ENCODE measurements at regions not wholly inside any gene's neighbourhood (a gene's known extent, or its start where the extent isn't known, plus 50 kb on each side); places are given as distances from the start of the nearest gene placed in this dataset.

GRCh38 chr21:20373031-20373430, 625.2 kb upstream of the NCAM2 start:
- Histone ChIP-seq H3K36me3 (no peaks in the 10 kb centered on the region), H3K4me3 (no peak overlapping the region), H3K9me3 (no peaks in the 10 kb centered on the region), H3K27me3 (no peaks in the 10 kb centered on the region), H3K4me1 (no peaks in the 10 kb centered on the region), H3K27ac (no peak overlapping the region)
- TF ChIP-seq EP300 (IDR thresholded peaks at IDR 0.05) (no peak), POLR2AphosphoS5 (IDR thresholded peaks at IDR 0.05) (no peak), CTCF (IDR thresholded peaks at IDR 0.05) (no peak), POLR2A (IDR thresholded peaks at IDR 0.05) (no peak)
- WGBS, 2 donors (ENCODE audit: low coverage in 1 of 2), result 38 to 43% methylated on average over 4 of the region's 4 CpGs
- no peak for ATAC-seq

GRCh38 chr21:20377250-20377649, 621.0 kb upstream of the NCAM2 start:
- Histone ChIP-seq H3K27ac (no peak overlapping the region), H3K9me3 (no peaks in the 10 kb centered on the region), H3K27me3 (no peaks in the 10 kb centered on the region), H3K4me3 (no peak overlapping the region), H3K4me1 (no peaks in the 10 kb centered on the region), H3K36me3 (no peaks in the 10 kb centered on the region)
- WGBS, 2 donors (ENCODE audit: low coverage in 1 of 2), result 33 to 42% methylated on average over 1 of the region's 1 CpG
- no peak for ATAC-seq
- TF ChIP-seq CTCF (IDR thresholded peaks at IDR 0.05) (no peak), POLR2A (IDR thresholded peaks at IDR 0.05) (no peak), POLR2AphosphoS5 (IDR thresholded peaks at IDR 0.05) (no peak), EP300 (IDR thresholded peaks at IDR 0.05) (no peak)

GRCh38 chr21:20388400-20388799, 609.8 kb upstream of the NCAM2 start:
- Histone ChIP-seq H3K36me3 (no peaks in the 10 kb centered on the region), H3K27me3 (no peaks in the 10 kb centered on the region), H3K27ac (no peak overlapping the region), H3K4me1 (no peaks in the 10 kb centered on the region), H3K9me3 (peaks cover 0 to 14% (median 0%) of the 10 kb centered on the region in 3 donors), H3K4me3 (no peak overlapping the region)
- no peak for ATAC-seq
- WGBS, 2 donors (ENCODE audit: low coverage in 1 of 2), result 87 to 98% methylated on average over 4 to 5 of the region's 6 CpGs
- no peak for TF ChIP-seq EP300 (IDR thresholded peaks at IDR 0.05)
- TF ChIP-seq POLR2A (IDR thresholded peaks at IDR 0.05), result no peak
- TF ChIP-seq CTCF (IDR thresholded peaks at IDR 0.05), result no peak
- TF ChIP-seq POLR2AphosphoS5 (IDR thresholded peaks at IDR 0.05), result no peak

- Histone ChIP-seq H3K27ac (no peak overlapping the region), H3K9me3 (no peaks in the 10 kb centered on the region), H3K36me3 (no peaks in the 10 kb centered on the region), H3K4me3 (no peak overlapping the region), H3K4me1 (no peaks in the 10 kb centered on the region), H3K27me3 (no peaks in the 10 kb centered on the region)
- TF ChIP-seq CTCF (IDR thresholded peaks at IDR 0.05) (no peak), EP300 (IDR thresholded peaks at IDR 0.05) (no peak), POLR2A (IDR thresholded peaks at IDR 0.05) (no peak), POLR2AphosphoS5 (IDR thresholded peaks at IDR 0.05) (no peak)
- ATAC-seq, result no peak
- WGBS, 2 donors (ENCODE audit: low coverage in 1 of 2), result 86 to 100% methylated on average over 1 to 7 of the region's 10 CpGs
Measured at GRCh38 chr21:20396798-20397197, 601.4 kb upstream of the NCAM2 start.

- Histone ChIP-seq H3K36me3 (no peaks in the 10 kb centered on the region), H3K9me3 (no peaks in the 10 kb centered on the region), H3K27ac (no peak overlapping the region), H3K27me3 (no peaks in the 10 kb centered on the region), H3K4me3 (no peak overlapping the region), H3K4me1 (no peaks in the 10 kb centered on the region)
- WGBS, 2 donors (ENCODE audit: low coverage in 1 of 2), result 72 to 86% methylated on average over 1 to 5 of the region's 6 CpGs
- TF ChIP-seq POLR2AphosphoS5 (IDR thresholded peaks at IDR 0.05) (no peak), EP300 (IDR thresholded peaks at IDR 0.05) (no peak), CTCF (IDR thresholded peaks at IDR 0.05) (no peak), POLR2A (IDR thresholded peaks at IDR 0.05) (no peak)
- no peak for ATAC-seq
Measured at GRCh38 chr21:20404915-20405314, 593.3 kb upstream of the NCAM2 start.

All from gastroesophageal sphincter (tissue), 4 donors.